HG03280 (cell line): ENCODE measurements at regions not wholly inside any gene's neighbourhood (a gene's known extent, or its start where the extent isn't known, plus 50 kb on each side); places are given as distances from the start of the nearest gene placed in this dataset.
"Not testable (repeated sequence)": the region's sequence is repeated elsewhere in the genome, so short reads cannot be mapped to it uniquely, and the experiment has no call there.

Experiments used
- ATAC-seq: cut with Tn5 transposase; IDR thresholded peaks from one replicate; pipeline ENCODE4 v1.9.1; 2021; ENCODE audit warnings: mild to moderate bottlenecking, moderate library complexity; ENCODE audit not compliant: unreplicated experiment

DNA sequence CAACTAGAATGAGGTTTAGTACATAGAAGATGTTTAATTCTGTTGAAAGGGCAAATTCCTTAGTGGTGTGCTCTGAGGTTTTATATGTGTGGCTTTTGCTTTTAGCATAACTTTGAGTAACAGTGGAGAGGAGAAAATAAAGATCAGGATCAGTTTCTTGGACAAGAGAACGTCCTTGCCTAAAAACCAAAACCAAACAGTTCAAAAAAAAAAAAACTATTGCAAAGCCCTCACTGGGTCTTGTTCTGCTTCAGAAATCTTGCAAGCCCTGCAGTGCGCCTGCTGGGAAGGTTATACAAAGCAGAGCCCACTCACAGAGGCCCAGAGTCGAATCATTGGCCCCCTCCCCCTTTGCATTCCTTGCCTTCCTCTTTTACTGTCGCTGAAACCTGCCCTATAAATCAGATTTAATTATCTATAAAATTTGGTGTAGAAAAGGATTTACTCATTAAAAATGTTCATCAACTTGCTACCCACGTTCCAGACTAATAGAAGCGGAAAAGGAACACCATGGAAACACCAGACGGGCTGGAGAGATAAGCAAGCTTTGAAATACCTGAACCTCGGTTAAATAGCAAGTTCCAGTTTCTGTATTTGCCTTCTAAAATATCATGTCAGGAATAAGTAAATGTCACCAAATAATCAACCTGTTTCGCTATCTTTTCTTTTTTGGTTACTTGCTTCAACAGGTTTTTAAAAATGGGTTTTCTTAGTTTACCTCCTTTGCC lies 201.6 kb upstream of the PTBP2 start:
- ATAC-seq, result no peak

DNA sequence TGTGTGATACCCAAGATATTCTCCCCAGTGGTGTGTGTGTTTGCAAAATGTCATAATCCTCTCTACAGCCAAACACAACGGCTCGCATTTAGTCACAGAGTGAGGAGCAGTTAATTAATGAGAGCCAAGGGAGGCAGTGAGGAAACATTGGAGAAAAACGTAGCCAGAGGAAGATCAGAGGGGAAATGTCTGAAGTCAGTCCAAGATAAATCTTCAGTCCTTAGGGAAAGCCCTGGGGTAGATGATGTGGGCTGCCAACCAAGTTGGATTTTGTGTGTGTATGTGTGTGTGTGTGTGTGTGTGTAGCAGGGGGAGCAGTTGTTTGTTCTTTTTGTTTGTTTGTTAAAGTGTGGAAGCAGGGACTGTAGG lies 201.0 kb upstream of the PTBP2 start:
- ATAC-seq, result no peak

DNA sequence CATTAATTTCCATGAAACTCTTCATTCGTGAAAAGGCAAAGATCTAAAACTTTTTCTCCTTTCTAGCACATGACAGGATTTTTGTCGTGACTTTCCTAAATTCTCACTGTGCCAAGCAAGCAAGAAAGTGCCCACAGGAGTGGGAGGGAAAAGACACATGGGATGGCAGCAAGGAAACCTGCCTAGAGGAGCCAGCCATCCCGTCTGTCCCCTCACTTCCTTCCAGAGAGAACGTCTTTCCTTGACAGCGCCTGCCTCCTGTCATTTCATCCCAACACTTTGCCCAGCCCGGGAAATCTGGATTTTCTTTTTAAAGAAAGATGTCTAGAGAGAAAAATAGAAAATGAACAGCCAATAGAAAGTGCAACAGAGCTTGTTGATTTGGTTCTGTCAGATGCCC lies 200.6 kb upstream of the PTBP2 start:
- no peak for ATAC-seq

DNA sequence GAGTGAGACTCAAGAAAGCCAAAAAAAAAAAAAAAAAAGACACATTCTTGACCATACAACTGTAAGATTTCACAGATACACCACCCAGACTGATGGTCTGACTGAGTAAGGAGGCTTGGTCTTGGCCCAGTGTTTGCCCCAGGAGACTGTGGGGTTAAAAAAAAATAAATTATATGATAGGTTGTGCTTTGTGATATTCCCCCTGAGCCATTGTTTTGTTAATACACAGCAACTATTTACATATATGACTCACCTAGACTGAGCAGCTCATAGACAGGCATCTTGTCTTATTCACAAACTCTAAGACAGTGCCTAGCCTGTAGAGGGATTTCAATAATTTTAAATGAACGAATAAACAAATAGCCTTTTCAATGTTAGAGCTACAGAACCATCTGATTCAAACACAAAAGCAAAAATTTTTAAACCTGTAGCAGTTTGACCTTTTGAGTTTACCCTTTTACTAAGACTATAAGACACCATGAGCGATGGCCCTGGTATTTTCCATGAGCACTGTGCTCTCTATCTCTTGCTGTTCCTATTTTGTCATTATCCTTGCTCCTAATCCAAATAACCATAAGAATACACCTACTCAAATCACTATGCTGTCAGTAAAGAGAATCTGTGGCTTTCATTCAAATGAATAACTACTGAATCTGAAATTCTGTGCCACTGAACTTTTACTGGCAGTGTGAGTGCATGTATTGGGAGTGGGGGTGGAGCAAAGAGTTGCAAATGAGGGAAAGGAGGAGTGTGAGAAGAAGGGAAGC lies 199.4 kb upstream of the PTBP2 start:
- ATAC-seq, result no peak

DNA sequence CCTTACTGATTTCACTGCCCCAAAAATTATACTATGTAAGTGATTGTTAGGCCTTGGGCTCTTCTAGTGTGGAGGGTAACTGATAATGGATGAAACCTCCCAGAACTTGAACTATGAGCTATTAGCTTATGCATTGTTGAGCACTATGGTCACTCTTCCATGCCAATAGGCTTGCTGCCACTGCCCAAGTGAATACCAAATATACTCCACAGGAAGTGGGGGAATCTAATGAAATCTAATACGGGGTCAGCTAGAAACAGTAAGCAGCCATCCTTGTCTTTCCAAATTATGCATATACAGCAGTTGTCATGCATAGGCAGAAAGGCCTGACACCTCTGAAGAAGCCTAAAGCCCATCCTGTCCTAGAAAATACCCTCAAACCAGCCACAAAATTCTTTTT lies 198.7 kb upstream of the PTBP2 start:
- no peak for ATAC-seq

DNA sequence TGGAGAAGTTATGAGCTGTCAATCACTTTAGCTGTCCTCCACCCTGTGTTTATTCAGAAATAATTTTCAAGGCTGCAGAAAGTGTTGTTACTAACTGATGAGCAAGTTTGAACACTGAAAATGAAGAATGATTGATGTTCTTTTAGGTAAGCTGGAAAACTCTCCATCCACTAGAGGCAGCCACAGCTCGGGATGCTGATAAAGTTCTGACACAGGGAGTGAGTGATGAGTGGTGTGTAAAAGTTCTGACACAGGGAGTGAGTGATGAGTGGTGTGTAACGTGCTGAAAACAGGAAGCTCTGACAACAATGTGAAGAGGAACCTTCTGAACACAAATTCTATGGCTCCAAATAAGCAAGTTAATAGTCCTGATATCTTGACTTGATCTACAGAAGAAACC lies 197.5 kb upstream of the PTBP2 start:
- ATAC-seq, result no peak

DNA sequence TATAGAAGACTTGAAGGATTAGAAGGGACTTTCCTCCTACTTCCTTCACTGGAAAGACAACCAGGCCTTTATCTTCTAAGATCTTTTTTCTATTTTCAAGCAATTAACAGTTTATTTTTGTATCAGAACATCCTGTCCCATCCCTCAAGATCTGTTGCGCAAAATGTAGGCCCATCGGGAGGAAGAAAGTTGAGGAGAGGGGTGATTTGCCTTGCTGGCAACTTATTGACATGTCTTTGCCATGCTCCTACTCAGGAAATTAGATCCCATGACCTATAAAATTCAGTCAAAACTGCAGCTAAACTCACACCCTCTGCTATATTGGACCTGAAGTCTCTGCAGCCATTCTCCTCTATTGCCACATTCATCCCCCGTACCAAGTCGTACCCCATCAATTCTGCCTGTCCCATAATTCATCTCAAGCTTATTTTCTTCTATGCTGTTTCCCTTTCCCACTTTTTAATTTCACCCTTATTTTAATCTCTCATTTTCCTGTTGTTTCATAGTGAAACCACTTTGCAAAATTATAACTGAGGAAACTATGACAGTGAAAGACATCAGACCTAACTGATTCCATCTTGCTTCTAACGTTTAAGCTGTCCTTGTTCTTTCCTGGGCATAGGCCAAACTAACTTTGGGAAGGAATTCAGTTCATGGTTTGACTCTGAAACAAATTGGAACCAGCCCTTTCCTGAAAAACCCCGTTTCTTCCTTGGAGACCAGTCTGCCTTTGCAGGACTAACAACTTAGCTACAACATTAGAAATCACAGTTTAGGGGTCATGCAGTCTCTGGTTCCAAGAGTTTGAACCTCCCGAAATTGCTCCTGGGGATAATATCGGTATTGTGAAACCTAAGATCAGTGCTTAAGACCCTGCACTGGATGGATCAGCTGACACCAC lies 195.7 kb upstream of the PTBP2 start:
- ATAC-seq, result no peak

DNA sequence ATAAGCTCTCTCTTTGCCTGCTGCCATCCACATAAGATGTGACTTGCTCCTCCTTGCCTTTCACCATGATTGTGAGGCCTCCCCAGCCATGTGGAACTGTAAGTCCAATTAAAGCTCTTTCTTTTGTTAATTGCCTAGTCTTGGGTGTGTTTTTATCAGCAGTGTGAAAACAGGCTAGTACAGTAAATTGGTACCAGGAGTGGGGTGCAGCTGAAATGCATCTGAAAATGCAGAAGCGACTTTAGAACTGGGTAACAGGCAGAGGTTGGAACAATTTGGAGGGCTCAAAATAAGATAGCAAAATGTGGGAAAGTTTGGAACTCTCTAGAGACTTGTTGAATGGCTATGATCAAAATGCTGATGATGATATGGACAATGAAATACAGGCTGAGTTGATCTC lies 192.9 kb upstream of the PTBP2 start:
- ATAC-seq, result not testable (repeated sequence)

DNA sequence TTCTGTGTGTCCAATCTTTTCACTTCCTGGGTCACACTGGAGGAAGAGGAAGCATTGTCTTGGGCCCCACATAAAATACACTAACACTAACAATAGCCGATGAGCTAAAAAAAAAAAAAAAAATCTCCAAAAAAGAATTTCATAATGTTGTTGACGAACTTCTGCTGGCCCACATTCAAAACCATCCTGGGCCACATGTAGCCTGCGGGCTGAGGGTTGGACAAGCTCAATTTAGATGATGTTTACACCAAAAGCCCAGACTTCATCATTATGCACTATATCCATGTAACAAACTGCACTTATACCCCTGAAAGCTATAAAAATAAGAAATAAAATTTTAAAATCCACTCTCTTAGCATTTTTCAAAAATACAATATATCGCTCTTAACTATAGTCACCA lies 187.8 kb upstream of the PTBP2 start:
- ATAC-seq, result no peak

DNA sequence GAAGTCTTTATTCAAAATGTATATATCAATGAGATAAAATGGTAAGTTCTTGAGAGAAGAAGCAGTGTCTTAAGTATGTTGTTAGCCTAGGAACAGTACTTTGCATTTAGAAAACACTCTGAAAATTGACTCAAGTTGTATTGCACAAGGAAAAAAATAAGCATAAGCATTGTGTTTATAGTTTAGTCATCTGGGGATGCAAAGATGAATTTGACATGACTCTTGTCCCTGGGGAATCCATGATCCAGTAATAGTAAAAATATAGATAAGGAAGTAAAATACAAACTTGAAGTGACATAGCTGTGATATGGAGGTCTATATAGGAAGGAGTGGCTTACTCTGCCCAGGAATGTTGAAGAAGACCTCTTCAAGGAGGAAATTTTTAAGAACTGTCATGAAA lies 185.0 kb upstream of the PTBP2 start:
- ATAC-seq, result no peak

DNA sequence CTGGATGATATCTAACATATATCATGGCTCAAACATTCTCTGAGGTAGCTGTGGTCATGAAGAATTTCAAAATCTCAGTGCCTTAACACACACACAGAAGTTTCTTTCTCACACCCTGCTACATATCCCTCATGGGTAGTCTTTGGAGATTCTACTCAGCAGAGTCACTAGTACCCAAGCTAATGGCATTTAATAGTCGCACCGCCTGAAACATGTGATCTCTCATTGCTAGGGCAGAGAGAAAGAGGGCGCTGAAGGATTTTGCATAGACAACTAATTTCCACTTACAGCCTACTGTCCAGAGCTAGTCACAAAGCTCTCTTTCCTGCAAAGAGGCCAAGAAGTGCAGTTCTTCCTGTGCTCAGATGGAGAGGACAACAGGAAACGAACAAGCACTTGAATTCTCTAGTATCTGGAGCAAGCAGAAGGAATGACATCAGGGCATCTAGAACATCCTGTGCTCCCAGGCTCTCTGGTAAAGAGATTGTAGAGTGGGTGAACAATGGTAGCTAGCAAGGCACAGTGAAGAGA lies 183.4 kb upstream of the PTBP2 start:
- no peak for ATAC-seq

DNA sequence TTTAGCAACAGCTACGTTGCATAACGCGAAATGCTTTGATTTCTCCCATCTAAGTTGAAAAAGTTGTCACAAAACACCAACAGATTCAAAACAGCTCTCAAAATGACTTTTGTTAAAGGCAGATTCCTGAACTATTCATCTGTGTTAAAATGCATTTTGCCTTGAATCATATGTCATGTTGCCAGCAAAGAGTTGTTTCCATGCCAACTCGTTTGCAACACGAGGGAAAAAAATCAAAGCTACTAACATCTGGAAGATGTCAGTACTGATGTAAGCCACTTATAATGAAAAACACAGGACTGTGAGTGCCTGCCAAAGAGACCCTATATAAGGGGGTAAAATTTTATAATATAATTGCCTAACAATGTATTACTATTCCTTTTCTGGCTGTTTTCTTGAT lies 182.7 kb upstream of the PTBP2 start:
- no peak for ATAC-seq

DNA sequence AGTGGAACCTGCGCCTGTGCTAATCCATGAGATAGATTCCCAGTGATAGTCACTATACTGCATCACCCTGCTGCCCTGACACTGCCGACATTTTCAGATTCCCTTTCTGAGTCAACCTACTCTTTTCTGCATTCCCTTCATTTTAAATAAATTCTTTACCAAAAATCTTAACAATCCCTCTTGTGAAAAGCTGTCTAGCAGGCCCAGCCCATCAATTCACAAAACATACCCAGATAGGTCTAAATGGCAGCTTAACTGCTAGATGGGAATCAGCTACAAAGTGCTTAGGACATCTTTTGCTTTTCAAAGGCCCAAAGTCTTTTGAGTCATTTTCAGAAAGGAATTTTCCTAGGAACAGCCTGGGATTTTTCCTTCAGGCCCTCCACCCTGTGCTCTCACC lies 180.1 kb upstream of the PTBP2 start:
- no peak for ATAC-seq

DNA sequence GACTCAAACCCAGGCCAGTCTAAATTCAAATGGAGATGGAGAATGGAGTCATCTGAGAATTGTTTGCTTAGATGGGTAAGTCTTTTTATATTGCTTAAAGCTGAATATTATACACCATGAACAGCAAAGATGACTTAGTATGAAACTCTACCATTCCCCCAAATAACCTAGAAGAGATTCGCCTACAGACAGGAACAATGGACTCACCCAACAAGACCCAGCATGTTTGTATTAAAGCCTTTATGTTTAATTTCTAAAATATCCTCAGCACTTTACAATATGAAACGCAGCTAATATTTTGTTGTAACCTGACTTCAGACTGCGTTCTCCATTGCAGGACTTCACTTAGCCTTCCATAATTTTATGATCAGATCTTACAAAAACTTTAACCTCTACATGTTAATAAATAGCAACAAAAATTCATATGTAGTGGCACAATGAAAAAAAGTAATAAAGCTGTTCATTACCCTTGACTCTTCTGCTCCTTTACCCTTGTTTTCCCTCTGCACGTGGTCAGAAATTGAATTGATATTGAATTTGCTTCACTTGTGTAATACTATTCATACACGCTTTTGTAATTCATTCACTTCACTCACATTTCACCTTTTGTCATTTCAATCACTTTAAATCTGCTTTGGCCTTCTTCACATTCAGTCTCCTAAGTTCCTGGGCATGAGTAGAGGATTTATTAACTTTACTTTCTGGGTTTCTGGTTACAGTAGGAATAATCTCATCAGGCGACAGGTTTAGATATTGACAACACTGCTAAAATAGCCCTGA lies 177.3 kb upstream of the PTBP2 start:
- no peak for ATAC-seq

DNA sequence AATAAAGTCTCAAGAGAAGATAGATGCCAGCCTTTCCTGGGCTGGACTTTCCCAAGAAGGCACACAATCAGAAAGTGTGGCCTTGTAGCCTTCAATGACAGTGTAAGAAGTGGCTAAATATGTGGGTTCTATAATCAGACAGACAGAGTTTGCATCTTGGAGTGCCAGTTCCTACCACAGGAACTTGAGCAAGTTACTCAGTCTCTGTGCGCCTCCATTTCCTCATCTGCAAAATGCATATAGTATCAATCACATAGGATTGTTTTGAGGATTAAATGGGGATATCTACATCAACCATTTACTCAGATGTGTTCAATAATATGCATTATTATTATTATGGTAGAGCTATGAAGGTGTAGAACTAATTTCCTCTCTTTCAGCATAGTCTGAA lies 176.8 kb upstream of the PTBP2 start:
- ATAC-seq, result no peak

DNA sequence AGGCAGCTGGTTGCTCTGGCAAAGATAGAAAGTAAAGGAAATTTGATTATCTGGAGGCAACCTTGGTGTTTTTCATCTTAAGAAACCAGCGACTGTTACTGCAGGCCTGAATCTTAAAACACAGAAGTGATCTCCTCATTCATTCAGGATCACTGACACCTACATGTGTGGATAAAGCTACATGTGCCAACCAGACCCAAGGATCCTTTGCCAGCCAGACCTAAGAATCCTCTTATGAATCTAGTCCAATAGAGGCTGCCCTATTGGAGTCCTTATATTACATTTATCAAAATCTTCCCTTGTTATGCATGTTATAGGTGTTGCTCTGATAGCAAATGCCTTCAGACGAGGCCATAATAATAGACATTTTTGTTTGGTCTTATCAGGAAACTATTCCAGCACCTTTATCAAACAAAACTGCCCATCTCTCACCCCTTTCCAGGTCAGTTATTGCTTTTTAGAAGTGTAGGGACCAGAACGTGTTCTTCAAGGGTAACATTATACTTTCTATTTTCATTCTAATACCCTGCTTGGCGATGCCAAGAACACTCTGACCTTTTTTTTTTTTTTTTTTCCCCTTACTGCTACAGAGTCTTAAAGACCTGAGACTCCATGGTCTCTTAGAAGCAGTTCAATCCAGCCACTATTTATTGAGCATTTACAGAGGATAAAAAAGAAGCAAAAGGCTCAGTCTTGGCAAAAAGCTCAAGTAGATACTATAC lies 175.5 kb upstream of the PTBP2 start:
- no peak for ATAC-seq

DNA sequence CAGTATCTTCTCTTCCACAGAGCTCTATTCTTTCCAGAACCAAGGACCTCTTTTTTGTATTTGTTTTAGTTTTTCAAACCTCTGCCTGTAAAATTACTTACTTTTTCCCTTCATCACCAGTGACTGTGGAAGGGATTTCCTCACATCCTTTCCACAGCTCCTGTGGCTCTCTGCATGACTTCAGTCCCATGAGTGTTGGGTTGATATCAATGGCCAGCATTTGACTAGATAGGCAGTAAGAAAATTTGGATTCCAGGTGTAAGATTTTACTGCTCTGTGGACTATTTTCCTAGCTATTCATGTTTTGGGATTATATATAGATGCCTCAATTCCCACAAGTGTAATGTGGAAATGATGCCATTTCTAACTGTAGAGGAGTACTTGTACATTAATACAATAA lies 171.5 kb upstream of the PTBP2 start:
- ATAC-seq, result no peak

DNA sequence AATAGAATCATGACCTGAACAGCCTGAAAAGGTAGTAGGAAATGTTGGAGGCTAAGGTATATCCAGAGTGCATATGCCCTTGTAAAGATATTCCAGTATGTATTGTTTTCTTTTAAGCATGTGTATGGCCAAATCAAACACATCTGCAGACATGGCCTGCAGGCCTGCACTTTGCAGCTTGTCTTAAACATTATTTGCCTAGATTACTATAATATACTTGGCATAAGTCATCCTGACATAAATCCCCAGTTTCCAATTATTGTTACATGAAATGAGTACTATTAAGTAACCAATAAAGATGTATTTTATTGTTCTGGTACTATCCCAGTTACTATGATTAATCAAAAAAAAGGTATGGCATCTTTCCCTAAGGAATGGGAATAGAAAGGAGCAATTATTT lies 169.1 kb upstream of the PTBP2 start:
- no peak for ATAC-seq

DNA sequence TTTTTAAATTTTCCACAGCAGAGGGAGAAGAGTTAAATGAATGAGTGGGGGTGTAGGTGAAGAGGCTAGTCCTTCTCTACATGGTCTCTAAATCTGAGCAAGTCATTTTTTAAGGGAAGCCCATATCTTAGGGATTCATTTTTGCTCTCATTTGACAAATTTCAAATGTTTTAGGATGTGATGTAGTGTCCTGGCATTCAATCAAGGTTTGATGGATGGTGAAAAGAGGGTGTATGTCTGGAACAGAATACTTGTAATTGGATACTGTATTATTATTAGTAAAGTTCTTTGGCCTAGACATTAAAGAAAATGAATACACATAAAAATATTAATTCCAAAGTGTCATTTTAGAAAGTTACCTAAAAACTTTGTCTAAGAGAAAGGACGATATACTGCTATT lies 167.8 kb upstream of the PTBP2 start:
- ATAC-seq, result no peak

DNA sequence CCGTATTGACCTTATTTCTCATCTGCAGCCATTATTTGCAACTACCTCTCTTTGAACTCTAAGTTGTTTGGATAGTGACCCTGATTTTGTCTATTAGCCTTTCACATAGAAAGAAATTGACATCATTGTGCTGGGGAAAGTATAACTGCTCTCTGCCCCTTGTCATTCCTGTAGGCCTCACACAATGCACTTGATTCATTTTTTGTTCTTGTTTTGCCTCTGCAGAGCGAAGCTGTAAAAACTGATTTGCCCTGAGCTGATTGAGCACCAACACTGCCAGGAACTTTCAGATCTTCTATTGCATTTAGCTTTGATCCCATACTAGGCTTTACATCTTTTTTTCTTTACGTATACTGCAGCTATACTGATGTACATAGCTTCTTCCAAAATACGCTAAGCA lies 167.2 kb upstream of the PTBP2 start:
- ATAC-seq, result no peak
